ENCODE measurements at regions not wholly inside any gene's neighbourhood (a gene's known extent, or its start where the extent isn't known, plus 50 kb on each side); places are given as distances from the start of the nearest gene placed in this dataset.

GRCh38 chr13:103174966-103175365 is 108.7 kb upstream of the SLC10A2 start:
- TF ChIP-seq CTCF (IDR thresholded peaks at IDR 0.05; ENCODE audit: low read length) (no peak), EZH2 (IDR thresholded peaks at IDR 0.05; ENCODE audit: borderline replicate concordance, low read length) (no peak)
